HG02610 (cell line): ENCODE measurements at regions not wholly inside any gene's neighbourhood (a gene's known extent, or its start where the extent isn't known, plus 50 kb on each side); places are given as distances from the start of the nearest gene placed in this dataset.

Source experiments
- ATAC-seq: cut with Tn5 transposase; IDR thresholded peaks from one replicate; pipeline ENCODE4 v1.9.1; 2021; ENCODE audit warnings: mild to moderate bottlenecking, moderate library complexity; ENCODE audit not compliant: unreplicated experiment

- ATAC-seq = no peak
Measured at GRCh38 chr4:165715989-165716388, 157.0 kb upstream of the TLL1 start.

GRCh38 chr4:165716472-165716871 lies 156.6 kb upstream of the TLL1 start:
- ATAC-seq = no peak

- ATAC-seq = no peak
Measured at GRCh38 chr4:165718660-165719059, 154.4 kb upstream of the TLL1 start.

GRCh38 chr4:165720411-165721082 lies 152.5 kb upstream of the TLL1 start:
- no peak for ATAC-seq

GRCh38 chr4:165721815-165722214 lies 151.2 kb upstream of the TLL1 start:
- no peak for ATAC-seq

- ATAC-seq = no peak
Measured at GRCh38 chr4:165723051-165723795, 149.8 kb upstream of the TLL1 start.

GRCh38 chr4:165724786-165725185 lies 148.3 kb upstream of the TLL1 start:
- ATAC-seq = no peak

- ATAC-seq = no peak
Measured at GRCh38 chr4:165725352-165725751, 147.7 kb upstream of the TLL1 start.

- ATAC-seq = no peak
Measured at GRCh38 chr4:165726831-165727230, 146.2 kb upstream of the TLL1 start.

- ATAC-seq = no peak
Measured at GRCh38 chr4:165737309-165737972, 135.6 kb upstream of the TLL1 start.

GRCh38 chr4:165738571-165738970 lies 134.5 kb upstream of the TLL1 start:
- peak; percentile 63 for ATAC-seq

GRCh38 chr4:165740911-165741310 lies 132.1 kb upstream of the TLL1 start:
- ATAC-seq = no peak

- ATAC-seq = no peak
Measured at GRCh38 chr4:165743422-165743821, 129.6 kb upstream of the TLL1 start.

GRCh38 chr4:165744370-165744769 lies 128.7 kb upstream of the TLL1 start:
- no peak for ATAC-seq

GRCh38 chr4:165748321-165748720 lies 124.7 kb upstream of the TLL1 start:
- no peak for ATAC-seq

- no peak for ATAC-seq
Measured at GRCh38 chr4:165751882-165752281, 121.2 kb upstream of the TLL1 start.

GRCh38 chr4:165754664-165755063 lies 118.4 kb upstream of the TLL1 start:
- ATAC-seq = no peak

- ATAC-seq = no peak
Measured at GRCh38 chr4:165756836-165757235, 116.2 kb upstream of the TLL1 start.

GRCh38 chr4:165757451-165757850 lies 115.6 kb upstream of the TLL1 start:
- ATAC-seq = no peak

- ATAC-seq = no peak
Measured at GRCh38 chr4:165758086-165758485, 115.0 kb upstream of the TLL1 start.

- ATAC-seq = no peak
Measured at GRCh38 chr4:165760182-165760581, 112.9 kb upstream of the TLL1 start.

- ATAC-seq = no peak
Measured at GRCh38 chr4:165761963-165762362, 111.1 kb upstream of the TLL1 start.
